Heart right ventricle (tissue), 16 donors: ENCODE measurements at regions not wholly inside any gene's neighbourhood (a gene's known extent, or its start where the extent isn't known, plus 50 kb on each side); places are given as distances from the start of the nearest gene placed in this dataset.

Source experiments
- ATAC-seq, 8 donors: fragments of 200-7000 bp; cut with Tn5 transposase; one replicate each; pipeline ENCODE4 v1.9.1; 2020; ENCODE audit warnings: mild to moderate bottlenecking in 8 of 8, moderate library complexity in 8 of 8, moderate number of reproducible peaks in 1 of 8
- DNase-seq, 2 donors: peaks; one replicate each; pipeline ENCODE4 v3.0.0-alpha.2; 2020
- H3K27ac ChIP-seq, 10 donors: fragments of 200-600 bp; sonication (generic) in 2 of 10; one replicate each; pipeline versions ENCODE4 v1.5.0 to v1.8.0; 2020 to 2022; ENCODE audit warnings: mild to moderate bottlenecking in 3 of 10
- H3K27me3 ChIP-seq, 7 donors: fragments of 200-600 bp; one replicate each; pipeline ENCODE4 v1.8.0; 2021 to 2022; ENCODE audit warnings: mild to moderate bottlenecking in 2 of 7
- H3K36me3 ChIP-seq, 9 donors: fragments of 200-600 bp; sonication (generic) in 1 of 9; one replicate each; pipeline versions ENCODE4 v1.5.0 to v1.8.0; 2020 to 2022; ENCODE audit warnings: mild to moderate bottlenecking in 2 of 9
- H3K4me1 ChIP-seq, 9 donors: fragments of 200-600 bp; sonication (generic) in 1 of 9; one replicate each; pipeline versions ENCODE4 v1.5.0 to v1.8.0; 2020 to 2022; ENCODE audit warnings: mild to moderate bottlenecking in 4 of 9
- H3K4me3 ChIP-seq, 10 donors: fragments of 200-600 bp; sonication (generic) in 2 of 10; one replicate each; pipeline versions ENCODE4 v1.5.0 to v1.8.0; 2020 to 2022; ENCODE audit warnings: mild to moderate bottlenecking in 7 of 10, moderate library complexity in 2 of 10
- H3K9me3 ChIP-seq, 11 donors: fragments of 200-600 bp in 10 of 11; sonication (generic) in 2 of 11; one replicate each; pipeline versions ENCODE4 v1.5.0 to v1.8.0; 2013 to 2022; ENCODE audit warnings: mild to moderate bottlenecking in 2 of 11, control low read depth in 1 of 11, moderate library complexity in 1 of 11
- CTCF ChIP-seq, 9 donors: fragments of 200-600 bp; sonication (generic) in 2 of 9; IDR thresholded peaks; one replicate each; pipeline versions ENCODE4 v1.5.0 to v1.8.0; 2021 to 2022; ENCODE audit warnings: antibody characterized with exemption in 9 of 9, mild to moderate bottlenecking in 5 of 9, moderate library complexity in 1 of 9
- WGBS, 2 donors: extraction: QIAGEN DNeasy Blood & Tissue Kit; methylation state at CpG; one replicate each; pipeline ENCODE4 v1.1.7; 2013; ENCODE audit warnings: inconsistent platforms in 1 of 2; 5-methylcytosine and 5-hydroxymethylcytosine counted together
- intact Hi-C, 10 donors: fragments of 100-400 bp; cut with DNase I; formaldehyde crosslinking; loops; one replicate each; pipeline versions ENCODE4 v1.11.1 to v1.14.2; 2022
- donor health status: Arrhythmogenic right ventricular cardiomyopathy.
- donor health status: ischemic (EF 13 %, LVEDD 7.1; RV severe dilation, severe dysfunction).
- donor health status: healthy with polysubstance abuse.
- donor health status: DM: no; HTN: yes; CAD: no.
- donor health status: DM: no; HTN: no; CAD: no.
- donor health status: ischemic (EF 25% LVEDD 6.9; RV normal size, moderate dysfunction).
- donor health status: ischemic (EF 25% LVEDD 5.7; RV mildly dilated, moderate dysfunction).
- donor health status: healthy.
- donor health status: DM: yes; HTN: yes; CAD: no.
- donor health status: Ischemic cardiomyopathy.
- donor health status: ischemic (EF 35%, LVEDD 5.7; RV mildly dilated, moderate dysfunction).
- donor health status: nonischemic (EF 11% LVEDD 7.7; RV severe dilation, severe dysfunction).
- donor health status: DM: yes; HTN: yes; CAD: no.
- donor health status: PGD.
- donor health status: ischemic (EF 29% LVEDD 5.4; RV normal size, mild dysfunction).
- donor health status: nonischemic (EF 23%, LVEDD 6.1; RV moderate dilation, normal function).

DNA sequence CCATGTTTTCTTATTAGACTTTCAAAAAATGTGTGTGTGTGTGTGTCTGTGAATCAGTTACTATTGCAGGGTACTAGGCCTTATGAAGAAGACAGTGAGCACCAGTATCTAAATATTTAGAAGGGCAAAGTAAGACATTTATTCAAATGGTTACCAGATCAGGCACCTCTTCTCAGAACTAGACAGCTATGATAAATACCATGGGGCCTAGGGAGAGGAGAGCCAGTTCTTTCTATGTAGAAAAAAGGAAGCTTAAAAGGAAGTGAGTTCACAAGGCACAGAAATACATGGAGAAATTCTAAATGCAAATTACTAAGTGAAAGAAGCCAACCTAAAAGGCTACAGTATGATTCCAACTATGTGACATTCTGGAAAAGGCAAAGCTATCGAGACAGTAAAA, 261.3 kb downstream of the SOX11 start:
- ATAC-seq: no peak
- H3K27me3 ChIP-seq: no peaks in the 10 kb centered on the region
- TF ChIP-seq CTCF (IDR thresholded peaks at IDR 0.05): no peak

DNA sequence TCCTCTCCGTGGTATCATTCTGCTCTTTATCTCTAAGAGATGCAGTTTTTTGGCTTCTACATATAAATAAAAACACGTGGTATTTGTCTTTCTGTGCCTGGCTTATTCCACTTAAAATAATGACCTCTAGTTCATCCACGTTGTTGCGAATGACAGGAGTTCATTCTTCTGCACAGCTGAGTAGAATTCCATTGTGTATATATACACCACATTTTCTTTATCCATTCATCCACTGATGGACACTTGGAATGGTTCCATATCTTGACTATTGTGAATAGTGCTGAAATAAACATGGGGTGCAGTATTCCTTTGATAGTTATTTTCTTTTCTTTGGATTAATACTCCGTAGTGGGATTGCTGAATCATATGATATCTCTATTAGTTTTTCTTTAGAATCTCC, 262.3 kb downstream of the SOX11 start:
- H3K27me3 ChIP-seq: no peaks in the 10 kb centered on the region
- TF ChIP-seq CTCF (IDR thresholded peaks at IDR 0.05): no peak
- no peaks in the 10 kb centered on the region for H3K36me3 ChIP-seq
- peaks cover 0 to 8% (median 0%) of the 10 kb centered on the region in 11 donors for H3K9me3 ChIP-seq
- intact Hi-C loops: no loop called here
- no peak for ATAC-seq
- no peak overlapping the region for H3K4me3 ChIP-seq
- peaks cover 0 to 8% (median 0%) of the 10 kb centered on the region in 9 donors for H3K4me1 ChIP-seq
- WGBS, 2 donors: 40 to 48% methylated on average over 5 of the region's 5 CpGs
- DNase-seq: no peak
- H3K27ac ChIP-seq: no peak overlapping the region

More for the DNA sequence above, 261.3 kb downstream of the SOX11 start:
- 29 to 43% methylated on average over 1 of the region's 1 CpG for WGBS, 2 donors
- DNase-seq: no peak
- no peak overlapping the region for H3K4me3 ChIP-seq
- H3K4me1 ChIP-seq: peaks cover 0 to 8% (median 0%) of the 10 kb centered on the region in 9 donors
- intact Hi-C loops: no loop called here
- H3K9me3 ChIP-seq: peaks cover 0 to 8% (median 0%) of the 10 kb centered on the region in 11 donors
- no peaks in the 10 kb centered on the region for H3K36me3 ChIP-seq
- H3K27ac ChIP-seq: no peak overlapping the region

- intact Hi-C loops: no loop called here
- ATAC-seq (no peak), DNase-seq (no peak)
- Histone ChIP-seq H3K9me3 (peaks cover 0 to 8% (median 0%) of the 10 kb centered on the region in 11 donors), H3K27me3 (no peaks in the 10 kb centered on the region), H3K4me3 (no peak overlapping the region), H3K27ac (no peak overlapping the region), H3K4me1 (peaks cover 0 to 8% (median 0%) of the 10 kb centered on the region in 9 donors), H3K36me3 (no peaks in the 10 kb centered on the region)
- TF ChIP-seq CTCF (IDR thresholded peaks at IDR 0.05): no peak
Measured at GRCh38 chr2:5955921-5956320, 263.7 kb downstream of the SOX11 start.

- intact Hi-C loops: loop anchor here in 1 of 10 donors (5.0 kb wide), 1 partner anchor 227 kb away; no protein-coding TSS in a partner anchor
- DNase-seq: no peak
- 60 to 63% methylated on average over 6 of the region's 6 CpGs for WGBS, 2 donors
- peak in 3 of 8 donors; percentile 19 to 74 (median 46) for ATAC-seq
- TF ChIP-seq CTCF (IDR thresholded peaks at IDR 0.05): no peak
- Histone ChIP-seq H3K27me3 (no peaks in the 10 kb centered on the region), H3K4me1 (no peaks in the 10 kb centered on the region), H3K9me3 (peaks cover 0 to 6% (median 0%) of the 10 kb centered on the region in 11 donors), H3K36me3 (no peaks in the 10 kb centered on the region), H3K27ac (no peak overlapping the region), H3K4me3 (no peak overlapping the region)
Measured at GRCh38 chr2:5959836-5960820, 267.9 kb downstream of the SOX11 start.
